Hematopoietic multipotent progenitor cell treated with erythropoietin and hydrocortisone succinate and interleukin-3 and kit ligand, for 8 days (in vitro differentiated cells): ENCODE measurements at regions not wholly inside any gene's neighbourhood (a gene's known extent, or its start where the extent isn't known, plus 50 kb on each side); places are given as distances from the start of the nearest gene placed in this dataset.

Experiments
- DNase-seq: peaks from one replicate; pipeline ENCODE4 v3.0.0-alpha.2; 2015

GRCh38 chr4:184907810-184908209 lies 82.0 kb upstream of the ACSL1 start:
- DNase-seq = no peak

- no peak for DNase-seq
Measured at GRCh38 chr4:184911310-184911709, 85.5 kb upstream of the ACSL1 start.

- no peak for DNase-seq
Measured at GRCh38 chr4:184913356-184914143, 87.8 kb upstream of the ACSL1 start.

GRCh38 chr4:184918799-184919198 lies 93.0 kb upstream of the ACSL1 start:
- peak; percentile 56 for DNase-seq

GRCh38 chr4:184921456-184921855 lies 95.7 kb upstream of the ACSL1 start:
- no peak for DNase-seq

DNA sequence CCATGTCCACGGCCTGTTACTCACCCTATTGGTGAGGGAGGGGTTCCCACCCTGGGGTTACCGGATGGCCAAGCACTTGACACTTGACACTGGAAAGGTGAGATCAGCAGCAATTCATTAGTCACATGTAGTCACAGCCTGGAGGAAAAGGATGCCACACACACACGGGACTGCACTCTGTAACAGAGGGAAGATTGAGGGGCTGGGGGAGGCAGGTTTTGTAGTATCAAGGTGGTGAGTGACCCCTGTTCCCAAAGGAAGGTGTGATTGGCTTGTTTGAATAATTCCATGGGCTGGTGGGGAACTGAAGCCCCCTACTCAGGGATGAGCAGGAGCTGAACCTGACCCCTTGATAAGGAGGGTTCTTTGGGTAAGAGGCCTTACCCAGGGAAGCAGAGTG lies 96.0 kb upstream of the HELT start:
- DNase-seq = no peak

- no peak for DNase-seq
Measured at GRCh38 chr4:184924516-184924915, 93.8 kb upstream of the HELT start.

DNA sequence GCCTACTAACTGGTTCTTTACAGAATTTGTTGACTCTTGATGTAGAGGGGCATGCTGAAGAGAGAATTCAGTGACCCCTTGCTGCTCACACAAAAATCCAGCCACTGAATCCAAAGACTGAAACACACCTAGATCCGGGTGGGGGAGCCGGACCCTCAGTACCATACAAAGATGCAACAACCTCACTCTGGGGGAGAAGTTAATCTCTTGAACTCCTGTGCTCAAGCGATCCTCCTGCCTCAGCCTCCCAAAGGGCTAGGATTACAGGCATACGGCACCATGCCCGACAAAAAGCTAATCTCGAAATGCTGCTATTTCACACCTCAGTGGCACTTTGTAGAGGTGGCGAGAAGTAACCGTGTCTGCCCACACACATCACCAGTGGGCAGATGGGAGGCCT lies 88.8 kb upstream of the HELT start:
- DNase-seq = no peak

- DNase-seq = no peak
Measured at GRCh38 chr4:184930026-184930425, 88.3 kb upstream of the HELT start.

- DNase-seq = no peak
Measured at GRCh38 chr4:184932343-184932742, 85.9 kb upstream of the HELT start.

GRCh38 chr4:184933311-184933710 lies 85.0 kb upstream of the HELT start:
- DNase-seq = no peak

DNA sequence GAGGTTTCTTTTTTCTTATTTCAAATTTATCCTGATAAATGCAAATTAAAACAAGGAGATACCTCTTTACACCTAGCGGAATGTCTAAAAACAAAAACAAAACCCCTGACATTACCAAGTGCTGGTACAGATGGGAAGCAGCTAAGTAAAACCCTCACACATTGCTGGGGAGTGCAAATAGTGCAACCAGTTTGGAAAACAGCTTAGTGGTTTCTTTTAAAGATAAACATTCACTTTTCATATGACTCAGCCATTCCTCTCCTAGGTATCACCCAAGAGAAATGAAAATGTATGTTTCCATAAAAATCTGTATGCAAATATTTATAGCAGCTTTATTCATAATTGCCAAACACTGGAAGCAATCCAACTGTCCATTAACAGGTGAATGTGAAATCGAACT lies 84.1 kb upstream of the HELT start:
- no peak for DNase-seq

DNA sequence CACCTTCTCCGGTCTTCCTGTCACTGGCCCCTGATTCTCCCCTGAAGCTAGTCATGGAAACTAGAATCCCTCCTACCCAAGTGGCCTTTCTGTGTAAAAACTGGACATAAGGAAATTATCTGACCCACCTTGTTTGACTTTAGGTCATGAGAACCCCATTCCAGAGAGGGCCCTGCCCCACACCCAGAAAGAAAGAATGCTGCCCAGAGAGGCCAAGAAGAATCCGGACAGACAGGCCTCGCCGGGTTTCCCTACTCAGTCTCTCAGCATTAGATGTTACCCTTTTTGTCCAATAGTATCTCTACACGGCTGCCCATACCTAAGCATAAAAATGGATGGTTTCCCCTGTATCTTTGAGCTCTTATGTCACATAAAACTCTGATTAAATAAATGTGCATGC lies 83.3 kb upstream of the HELT start:
- DNase-seq = no peak

DNA sequence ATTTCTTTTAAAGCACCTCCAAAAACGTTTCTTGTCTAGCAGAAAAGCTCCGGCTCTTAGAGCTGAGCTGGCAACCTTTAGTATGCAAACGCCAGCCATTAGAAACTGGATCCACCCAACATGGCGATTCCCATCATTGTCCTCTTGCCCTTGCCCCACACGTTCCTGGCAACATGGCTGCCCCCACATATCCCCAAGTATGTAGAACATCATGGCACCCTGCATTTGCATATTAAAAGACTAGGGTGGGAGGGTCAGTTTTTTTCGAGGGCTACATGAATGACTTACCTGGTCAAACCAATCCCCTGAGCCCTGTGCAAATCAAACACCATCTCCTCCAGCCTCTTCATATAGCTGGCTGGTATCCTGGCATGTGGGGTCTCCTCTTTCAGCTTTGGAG lies 82.2 kb upstream of the HELT start:
- DNase-seq = no peak

DNA sequence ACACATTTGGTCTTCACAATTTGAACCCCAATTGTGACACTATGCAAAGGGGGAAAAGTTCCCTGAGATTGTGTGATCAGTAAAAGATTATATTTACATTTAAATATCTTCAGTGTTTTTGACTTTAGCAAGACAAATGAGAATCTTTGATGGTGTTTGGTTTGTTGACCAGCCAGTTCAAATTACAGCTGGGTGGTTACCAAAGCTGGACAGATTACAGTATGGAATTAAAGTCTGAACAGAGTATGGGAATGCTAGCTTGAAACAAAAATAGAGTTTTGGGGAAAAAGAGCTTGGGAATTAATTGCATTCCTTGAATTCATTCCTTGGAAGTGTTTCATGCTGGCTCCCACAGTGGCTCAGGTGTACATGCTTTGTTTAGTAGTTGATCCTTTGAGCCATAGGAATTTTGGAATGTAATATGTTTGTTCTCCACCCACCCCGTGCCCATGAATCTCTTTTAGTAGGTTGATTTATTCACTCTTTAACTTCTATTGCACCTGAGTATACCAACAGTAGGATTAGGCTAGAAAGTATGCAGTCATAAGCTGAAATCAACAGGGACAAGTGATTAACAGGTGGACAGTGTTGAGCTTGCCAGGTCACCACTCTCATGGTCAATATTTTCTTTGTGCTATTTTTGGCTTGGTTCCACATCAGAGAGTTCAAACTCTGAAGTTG lies 81.1 kb upstream of the HELT start:
- no peak for DNase-seq

- DNase-seq = no peak
Measured at GRCh38 chr4:184937745-184938144, 80.5 kb upstream of the HELT start.

DNA sequence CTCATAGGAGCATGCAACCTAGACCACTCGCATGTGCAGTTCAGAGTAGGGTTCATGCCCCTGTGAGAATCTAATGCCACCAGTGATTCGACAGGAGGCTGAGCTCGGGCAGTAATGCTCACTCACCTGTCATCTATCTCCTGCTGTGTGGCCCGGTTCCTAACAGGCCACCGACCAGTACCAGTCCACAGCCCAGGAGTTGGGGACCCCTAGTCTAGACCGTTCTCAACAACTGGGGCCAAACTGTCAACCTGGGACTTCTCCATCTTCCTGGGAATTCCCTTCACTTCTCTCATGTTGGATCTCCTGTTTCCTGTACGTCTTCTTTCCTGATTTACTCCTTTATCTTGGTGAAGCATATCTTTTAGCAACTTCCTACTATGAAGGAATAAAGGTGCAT lies 79.4 kb upstream of the HELT start:
- DNase-seq = no peak

- DNase-seq = no peak
Measured at GRCh38 chr4:184939978-184940377, 78.3 kb upstream of the HELT start.

DNA sequence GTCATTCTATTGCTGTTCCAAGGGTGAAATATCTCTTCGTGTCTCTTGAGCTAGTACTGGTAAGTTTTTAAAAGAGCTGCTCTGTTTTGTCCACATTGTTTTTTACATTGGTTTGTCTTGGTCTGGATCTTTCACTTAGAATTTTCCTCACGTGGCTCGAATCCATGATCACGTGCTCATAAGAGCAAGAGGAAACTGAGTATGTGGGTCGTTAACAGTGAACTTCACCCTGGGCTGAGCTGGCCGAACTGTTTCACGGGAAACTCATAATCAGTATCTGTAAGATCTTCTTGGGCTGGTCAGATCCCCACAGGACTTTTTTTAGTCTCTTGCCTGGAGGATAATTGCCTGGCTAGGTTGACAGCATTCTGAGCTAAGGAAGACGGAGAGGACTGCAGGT lies 77.8 kb upstream of the HELT start:
- DNase-seq = no peak

- no peak for DNase-seq
Measured at GRCh38 chr4:184941671-184942418, 76.4 kb upstream of the HELT start.

DNA sequence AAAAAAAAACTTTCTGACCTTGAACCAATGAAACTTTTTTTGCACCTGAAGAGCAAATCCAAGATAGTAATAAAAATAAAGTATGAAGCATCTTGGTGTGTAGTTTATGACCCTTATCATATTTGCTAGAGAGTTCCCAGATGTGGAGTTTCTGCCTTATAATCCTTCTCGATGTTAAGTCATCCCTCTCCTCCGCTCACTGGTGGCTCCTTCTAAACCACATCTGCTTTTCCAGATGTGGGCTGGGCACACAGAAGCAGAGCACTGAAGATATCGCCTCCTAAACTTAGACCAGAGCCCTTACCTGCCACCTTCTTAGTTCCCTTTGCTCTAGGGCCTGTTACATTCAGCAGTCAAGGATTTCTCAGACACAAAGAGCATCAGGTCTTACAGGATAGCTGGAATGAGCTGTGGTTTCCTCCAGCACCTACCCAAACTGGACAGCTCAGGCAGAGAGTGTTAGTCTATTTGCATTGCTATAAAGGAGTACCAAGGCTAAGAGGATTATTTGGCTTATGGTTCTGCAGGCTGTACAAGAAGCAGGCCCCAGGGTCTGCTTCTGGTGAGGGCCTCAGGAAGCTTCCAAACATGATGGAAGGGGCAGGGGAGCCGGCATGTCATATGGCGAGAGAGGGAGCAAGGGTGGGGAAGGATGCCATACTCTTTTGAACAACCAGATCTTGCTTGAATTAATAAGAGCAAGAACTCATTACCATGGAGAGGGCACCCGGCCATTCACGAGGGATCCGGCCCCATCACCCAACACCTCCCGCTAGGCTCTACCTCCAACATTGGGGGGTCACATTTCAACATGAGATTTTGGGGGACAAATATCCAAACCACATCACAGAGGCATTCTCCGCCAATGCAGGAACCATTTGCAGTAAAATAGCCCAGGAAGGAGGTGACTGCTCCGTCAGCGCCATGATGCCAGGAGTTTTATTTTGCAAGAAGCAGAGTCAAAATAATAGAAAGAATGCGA lies 75.6 kb upstream of the HELT start:
- no peak for DNase-seq

- DNase-seq = no peak
Measured at GRCh38 chr4:184949020-184949419, 69.3 kb upstream of the HELT start.
